Stimulated activated CD8-positive, alpha-beta memory T cell treated with anti-CD3 and anti-CD28 coated beads, Interleukin-12 subunit alpha, Interleukin-12 subunit beta, amount 100 ng/mL, for 1 hour (primary cell): ENCODE measurements at regions not wholly inside any gene's neighbourhood (a gene's known extent, or its start where the extent isn't known, plus 50 kb on each side); places are given as distances from the start of the nearest gene placed in this dataset.

ENCODE experiments used
- DNase-seq: peaks from one replicate; pipeline ENCODE4 v3.0.0-alpha.2; 2020; ENCODE audit warnings: low read depth

GRCh38 chr18:8944871-8945245 is 157.6 kb upstream of the NDUFV2 start:
- DNase-seq: no peak

DNA sequence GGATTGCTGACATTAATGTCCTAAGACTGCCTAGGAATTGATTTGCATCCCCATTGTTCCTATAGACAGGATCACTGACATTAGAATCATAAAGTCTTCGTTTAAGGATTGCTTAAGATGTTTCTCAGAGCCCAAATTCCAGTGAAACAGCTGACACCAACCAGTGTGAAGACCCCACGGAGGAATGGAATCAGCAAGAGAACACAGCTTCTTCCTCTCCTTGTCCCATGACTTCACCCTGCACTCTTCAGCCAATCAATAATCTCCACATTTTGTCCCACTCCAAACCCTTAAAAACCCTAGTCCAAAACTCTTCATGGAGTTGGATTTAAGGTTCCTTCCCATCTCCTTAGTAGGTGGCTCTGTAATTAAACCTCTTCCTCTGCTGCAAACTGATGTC is 157.0 kb upstream of the NDUFV2 start:
- DNase-seq: no peak

GRCh38 chr18:8946066-8946838 is 156.2 kb upstream of the NDUFV2 start:
- DNase-seq: no peak

DNA sequence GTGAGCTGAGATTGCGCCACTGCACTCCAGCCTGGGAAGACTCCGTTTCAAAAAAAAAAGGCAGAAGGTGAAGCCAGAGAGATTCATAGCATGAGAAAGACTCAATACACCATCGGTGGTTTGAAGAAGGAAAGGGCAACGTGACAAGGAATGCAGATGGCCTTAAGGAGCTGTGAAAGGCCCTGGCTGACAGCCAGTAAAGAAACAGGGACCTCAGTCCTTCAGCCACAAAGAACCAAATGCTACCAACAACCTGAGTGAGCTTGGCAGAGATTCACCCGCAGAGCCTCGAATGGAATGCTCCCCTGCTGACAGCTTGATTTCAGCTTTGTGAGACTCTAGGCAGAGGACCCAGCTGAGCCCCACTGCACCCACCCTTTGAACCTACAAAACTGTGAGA is 154.9 kb upstream of the NDUFV2 start:
- no peak for DNase-seq

DNA sequence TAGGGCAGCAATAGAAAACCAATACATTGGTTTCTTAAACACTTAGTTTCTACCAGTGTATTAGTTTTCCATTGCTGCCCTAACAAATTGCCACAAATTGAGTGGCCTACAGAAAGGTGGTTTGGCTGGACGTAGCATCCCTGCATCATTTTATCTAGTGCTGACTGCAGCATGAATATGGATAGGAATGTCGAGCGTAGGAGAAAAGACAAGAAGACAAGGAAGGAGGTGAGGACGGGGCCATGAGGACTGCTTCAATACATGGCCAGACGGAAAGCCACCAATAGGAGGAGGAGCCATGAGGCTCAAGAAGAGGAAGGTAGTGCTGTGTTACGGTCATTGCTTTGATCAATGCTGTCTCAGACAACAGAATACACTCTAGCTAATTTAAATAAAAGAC is 154.5 kb upstream of the NDUFV2 start:
- no peak for DNase-seq

DNA sequence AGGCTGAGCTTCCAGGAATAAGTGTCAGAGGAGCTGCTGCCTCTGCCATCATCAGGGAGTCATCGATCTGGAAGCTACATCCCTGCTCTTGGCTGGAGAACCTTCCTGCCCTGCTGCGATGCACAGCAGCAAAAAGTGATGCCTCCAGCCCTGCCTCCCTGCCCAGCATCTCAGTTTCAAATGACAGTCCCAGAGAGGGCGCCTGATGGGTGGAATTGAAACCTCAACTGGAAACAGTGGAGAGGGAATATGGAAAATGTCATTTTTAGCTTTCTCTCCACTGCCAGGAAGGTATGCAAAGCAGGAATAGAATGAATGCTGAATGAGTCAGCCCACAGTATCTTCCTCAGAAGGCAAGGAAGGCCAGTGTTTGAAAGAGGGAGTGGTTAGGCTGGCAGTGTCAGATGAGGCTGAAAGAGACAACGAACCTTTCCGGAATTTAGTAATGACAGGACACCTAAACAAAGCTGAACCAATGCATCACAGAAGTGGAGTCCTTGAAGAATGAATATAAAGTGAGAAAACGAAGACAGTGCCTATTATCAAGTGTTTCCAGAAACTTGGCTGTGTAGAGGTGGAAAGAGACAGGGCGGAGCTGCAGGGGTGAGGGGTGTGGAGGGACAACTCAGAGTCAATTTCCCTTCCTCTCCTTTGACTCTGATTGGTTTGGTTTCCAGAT is 153.9 kb upstream of the NDUFV2 start:
- no peak for DNase-seq

DNA sequence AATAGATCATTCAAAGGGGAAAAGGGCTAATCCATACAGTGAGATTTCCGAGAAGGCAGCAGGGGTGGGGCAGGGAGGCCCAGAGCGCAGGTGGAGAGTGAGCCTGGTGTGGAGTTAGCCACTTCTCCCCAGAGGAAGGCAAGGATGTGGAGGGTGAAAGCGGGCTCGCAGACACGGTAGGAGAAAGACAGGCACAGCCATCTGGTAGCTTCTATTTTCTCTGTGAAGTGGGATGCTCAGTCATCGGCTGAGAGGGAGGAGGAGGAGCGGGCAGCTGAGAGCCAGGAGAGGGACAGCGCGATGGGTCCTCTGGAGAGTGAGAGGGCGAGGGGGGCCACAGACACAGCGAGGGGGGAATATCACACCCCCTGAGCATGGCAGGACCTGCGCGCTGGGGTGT is 153.3 kb upstream of the NDUFV2 start:
- DNase-seq: no peak

DNA sequence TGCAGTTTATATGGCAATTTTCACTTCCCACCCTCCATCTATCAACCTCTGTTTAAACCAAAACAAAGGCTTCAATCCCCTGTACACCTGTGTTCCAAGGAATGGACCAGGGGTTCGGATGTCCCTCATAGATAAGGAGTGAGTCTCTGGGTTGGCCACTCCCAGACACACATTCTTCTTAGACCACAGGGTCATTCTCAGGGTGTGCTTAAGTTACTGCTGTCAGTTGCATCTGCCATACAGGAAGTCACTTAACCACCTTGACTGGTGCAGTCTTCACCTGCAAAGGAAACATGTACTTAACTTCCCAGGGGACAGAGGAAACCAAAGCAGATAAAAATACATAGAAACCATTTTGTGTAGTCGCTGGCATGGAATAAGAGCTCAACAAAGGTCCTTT is 151.0 kb upstream of the NDUFV2 start:
- DNase-seq: no peak

GRCh38 chr18:8952174-8952573 is 150.3 kb upstream of the NDUFV2 start:
- no peak for DNase-seq

GRCh38 chr18:8952769-8953760 is 149.4 kb upstream of the NDUFV2 start:
- no peak for DNase-seq

DNA sequence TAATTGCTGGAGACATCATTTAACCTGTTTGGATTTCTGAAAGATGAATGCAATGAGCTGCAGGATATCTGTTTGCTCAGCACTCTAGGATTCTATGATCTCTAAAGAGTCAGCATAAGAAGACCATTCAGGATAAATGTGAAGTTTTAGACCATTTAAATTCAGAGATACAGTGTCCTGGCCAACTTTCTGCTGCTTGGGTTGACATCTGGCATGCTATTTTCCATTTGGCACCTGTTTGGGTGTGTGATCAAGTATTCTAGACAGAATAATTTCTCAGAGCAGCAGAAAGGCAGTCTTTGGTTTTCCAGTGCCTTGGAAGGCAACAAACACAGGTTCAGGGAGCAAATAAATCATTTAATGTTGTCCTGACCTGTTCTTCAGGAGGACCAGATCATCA is 144.8 kb upstream of the NDUFV2 start:
- DNase-seq: no peak

DNA sequence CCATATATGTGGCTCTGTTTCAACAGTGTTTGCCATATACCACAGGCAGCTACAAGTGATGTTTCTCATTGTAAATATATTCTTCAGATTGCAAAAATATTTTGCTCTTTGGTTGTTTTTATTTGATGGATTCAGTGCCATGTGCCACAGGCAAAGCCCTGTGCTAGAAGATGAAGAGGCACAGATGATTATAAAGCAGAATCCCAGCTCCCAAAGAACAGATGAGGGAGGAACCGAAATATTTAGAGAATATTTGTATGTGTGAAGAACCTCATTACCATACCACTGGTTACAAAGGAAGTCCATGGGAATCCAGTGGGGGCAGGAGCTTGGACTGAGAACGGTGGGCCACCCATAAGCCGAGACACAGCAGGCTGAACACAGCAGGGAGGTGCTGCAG is 143.8 kb upstream of the NDUFV2 start:
- DNase-seq: no peak

DNA sequence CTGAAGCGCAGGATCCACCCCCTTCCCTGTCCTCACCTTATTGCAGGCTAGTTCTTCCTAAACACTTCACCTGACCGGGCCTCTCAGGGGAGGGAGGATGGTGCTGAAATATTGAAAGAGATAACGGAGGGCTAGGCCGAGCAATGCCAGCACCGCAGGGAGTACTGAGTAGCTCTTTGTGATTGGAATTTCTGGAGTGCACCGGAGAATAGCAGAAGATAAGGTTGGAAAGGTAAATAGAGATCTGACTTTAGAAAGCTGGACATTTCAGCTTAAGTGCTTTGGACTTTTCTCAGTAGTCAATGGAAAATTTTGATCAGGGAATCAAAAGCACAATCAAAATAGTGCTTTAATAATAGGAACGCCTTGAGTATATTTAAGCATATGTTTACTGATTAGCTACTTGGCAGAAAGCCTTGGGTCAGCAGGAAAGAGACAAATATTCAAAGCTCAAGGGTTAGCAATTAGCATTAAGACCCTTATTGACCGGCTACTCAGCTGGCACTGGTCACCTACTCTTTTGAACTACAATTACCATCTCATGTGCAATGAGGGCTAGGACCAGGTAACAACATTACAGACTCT is 142.9 kb upstream of the NDUFV2 start:
- no peak for DNase-seq

- no peak for DNase-seq
These were observed 141.5 kb upstream of the NDUFV2 start for GRCh38 chr18:8960740-8961657.

GRCh38 chr18:8962192-8962779 is 140.2 kb upstream of the NDUFV2 start:
- DNase-seq: no peak

GRCh38 chr18:8962855-8963635 is 139.5 kb upstream of the NDUFV2 start:
- DNase-seq: no peak

DNA sequence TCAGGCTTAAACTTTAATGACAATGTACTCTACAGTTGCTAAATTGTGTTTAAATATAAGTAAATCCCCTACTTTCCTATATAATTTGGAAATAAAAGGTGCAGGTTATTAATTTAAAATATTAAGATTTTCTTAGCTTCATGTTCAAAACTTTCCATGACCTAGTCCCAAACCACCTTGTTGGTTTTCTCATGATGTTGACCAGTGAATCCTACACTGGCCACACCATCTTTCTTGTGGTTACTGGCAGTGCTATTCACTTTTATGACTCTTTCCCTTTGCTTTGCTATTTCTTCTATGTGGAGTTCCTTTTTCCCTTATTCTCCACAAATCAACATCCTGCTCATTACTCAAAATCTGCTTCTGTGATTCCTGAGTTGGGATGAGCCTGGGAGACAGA is 138.6 kb upstream of the NDUFV2 start:
- DNase-seq: no peak

DNA sequence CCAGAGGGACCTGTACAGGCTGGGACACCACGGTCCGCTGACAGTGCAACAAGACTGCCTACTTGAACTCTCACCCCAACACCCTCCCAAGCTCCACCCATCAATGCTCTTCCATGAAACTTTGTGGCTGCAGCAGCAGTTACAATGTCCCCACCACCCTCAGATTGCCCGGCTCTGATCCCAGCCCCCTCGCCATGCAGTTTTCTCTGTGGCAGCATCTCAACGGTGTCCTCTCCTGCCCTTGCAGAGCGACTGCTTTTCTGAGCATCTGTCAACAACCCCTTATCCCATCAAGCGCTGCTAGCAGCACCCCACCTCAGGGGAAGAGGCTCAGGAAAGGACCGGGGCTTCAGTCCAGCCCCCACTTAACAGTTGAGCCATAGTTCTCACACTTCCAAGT is 137.1 kb upstream of the NDUFV2 start:
- no peak for DNase-seq

DNA sequence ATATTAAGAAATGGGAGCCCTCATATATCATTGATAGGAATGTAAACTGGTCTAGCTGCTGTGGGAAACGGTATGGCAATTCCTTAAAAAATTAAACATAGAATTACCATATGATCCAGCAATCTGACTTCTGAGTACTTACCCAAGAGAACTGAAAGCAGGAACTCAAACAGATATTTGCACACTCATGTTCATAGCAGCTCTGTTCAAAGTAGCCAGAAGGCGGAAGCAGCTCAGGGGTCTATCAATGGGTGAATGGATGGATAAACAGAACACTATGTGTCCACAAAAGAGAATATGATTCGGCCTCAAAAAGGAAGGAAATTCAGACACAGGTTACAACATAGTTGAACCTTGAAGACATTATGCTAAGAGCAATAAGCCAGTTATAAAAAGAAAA is 135.7 kb upstream of the NDUFV2 start:
- DNase-seq: no peak

- DNase-seq: no peak
These were observed 134.9 kb upstream of the NDUFV2 start for GRCh38 chr18:8967573-8967972.
